GM18873 (cell line): ENCODE measurements at regions not wholly inside any gene's neighbourhood (a gene's known extent, or its start where the extent isn't known, plus 50 kb on each side); places are given as distances from the start of the nearest gene placed in this dataset.

ENCODE experiments used
- ATAC-seq: cut with Tn5 transposase; IDR thresholded peaks from one replicate; pipeline ENCODE4 v1.9.1; 2021; ENCODE audit warnings: mild to moderate bottlenecking, moderate library complexity, moderate number of reproducible peaks; ENCODE audit not compliant: unreplicated experiment, low FRiP score

DNA sequence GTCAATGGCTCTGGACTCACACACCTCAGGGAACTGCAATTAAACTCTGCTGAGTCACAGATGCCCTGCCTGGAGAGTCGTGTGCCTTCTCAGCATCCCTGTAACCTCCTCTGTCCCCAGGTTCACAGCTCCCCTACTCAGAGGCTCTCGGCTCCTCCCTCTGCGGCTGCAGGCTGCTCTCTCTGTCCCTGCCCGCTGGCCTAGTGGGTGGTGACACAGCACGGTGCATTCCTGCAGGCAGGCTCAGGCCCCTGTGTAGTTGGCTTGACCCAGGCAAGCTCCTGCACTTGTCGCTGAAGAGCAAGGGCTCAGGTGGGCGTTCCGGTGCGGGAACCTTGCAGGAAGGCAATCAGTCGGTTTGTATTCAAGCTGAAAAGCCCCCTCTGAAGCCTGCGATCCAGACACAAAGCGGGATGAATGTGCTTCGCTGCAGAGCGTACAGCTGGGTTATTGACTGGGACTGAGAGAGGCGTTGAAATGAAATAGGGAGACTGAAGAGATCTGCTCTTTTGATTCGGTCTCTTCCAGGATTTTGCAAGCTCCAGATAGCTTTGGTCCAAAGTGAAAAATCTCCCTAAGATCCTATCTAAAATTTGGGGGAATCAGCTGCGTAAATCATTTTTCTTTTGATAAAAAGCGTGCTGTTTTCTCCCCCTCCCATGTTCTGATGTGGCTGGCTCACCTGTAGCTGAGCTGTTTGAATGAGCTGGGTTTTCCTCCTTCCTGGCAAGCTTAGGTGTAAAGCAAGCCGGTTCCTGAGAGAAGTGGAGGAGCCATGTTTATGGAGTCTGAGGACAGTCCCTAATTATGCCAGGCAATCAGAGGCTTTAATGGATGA lies 208.7 kb upstream of the PHYHIPL start:
- ATAC-seq: no peak

DNA sequence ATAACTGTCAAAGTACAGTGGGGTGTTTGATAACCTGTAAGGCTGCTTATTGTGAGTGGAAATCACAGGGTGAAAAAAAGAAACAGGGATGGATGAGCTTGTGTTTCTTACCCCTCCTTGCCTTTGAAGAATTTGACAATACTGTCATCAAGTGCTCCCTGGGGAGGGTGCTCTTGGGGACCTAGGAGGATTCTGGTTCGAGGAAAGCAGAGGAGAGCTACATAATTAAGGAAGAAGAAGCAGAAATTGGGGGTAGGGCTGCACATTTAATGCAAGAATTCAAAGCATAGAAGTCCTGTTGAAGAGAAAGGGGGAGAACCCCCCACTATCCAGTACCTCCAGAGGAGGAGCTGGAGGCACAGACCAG lies 208.1 kb upstream of the PHYHIPL start:
- no peak for ATAC-seq

DNA sequence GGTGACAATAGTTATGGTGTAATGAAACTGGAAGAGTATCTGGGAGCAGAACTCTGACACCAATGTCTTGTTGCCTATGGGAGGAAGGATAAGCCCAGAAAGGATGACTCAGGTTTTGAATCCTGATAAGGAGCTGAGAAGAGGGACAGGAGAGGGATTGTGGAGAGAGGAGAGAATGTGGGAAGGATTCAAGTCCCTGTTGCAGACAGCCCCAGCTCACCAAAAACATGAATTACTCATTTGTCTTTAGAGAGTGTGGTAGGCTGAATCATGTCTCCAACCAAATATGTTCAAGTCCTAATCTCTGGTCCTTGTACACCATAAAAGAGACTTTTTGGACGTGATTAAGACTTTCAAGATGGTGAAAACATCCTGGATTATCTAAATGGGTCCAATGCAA lies 206.9 kb upstream of the PHYHIPL start:
- ATAC-seq: no peak

- no peak for ATAC-seq
Observed at GRCh38 chr10:58970160-58970915, 206.1 kb upstream of the PHYHIPL start.

GRCh38 chr10:58971211-58971610 lies 205.2 kb upstream of the PHYHIPL start:
- no peak for ATAC-seq

GRCh38 chr10:58971796-58972491 lies 204.5 kb upstream of the PHYHIPL start:
- ATAC-seq: no peak

DNA sequence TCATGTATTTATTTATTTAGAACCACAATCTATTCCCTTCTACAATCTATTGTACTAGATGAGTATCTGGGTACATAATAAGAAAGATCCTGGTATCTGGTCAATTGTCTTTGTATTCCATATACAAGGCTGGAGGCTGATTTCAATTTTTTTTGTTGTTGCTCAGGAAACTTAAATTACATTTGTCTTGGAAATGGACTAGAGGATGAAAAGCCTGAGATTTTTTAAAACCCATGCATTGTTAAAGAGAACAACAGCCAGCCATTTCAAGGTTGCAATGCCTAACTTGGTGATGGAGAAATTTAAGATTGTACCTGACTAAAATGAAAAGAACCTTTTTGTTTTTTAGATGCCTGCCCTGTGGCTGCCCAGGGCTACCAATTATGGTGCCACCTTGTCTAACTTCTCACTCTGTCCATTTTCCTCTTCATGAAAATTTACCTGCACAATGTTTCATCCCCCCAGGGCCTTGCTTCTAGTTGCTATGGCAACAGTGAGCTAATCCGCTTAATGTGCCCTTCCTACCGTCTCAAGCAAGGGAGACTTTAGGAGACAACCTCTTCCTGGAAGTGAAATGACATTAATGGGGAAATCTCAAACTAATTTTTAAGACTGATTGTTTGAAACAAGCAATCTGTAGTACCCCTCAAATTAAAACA lies 203.7 kb upstream of the PHYHIPL start:
- no peak for ATAC-seq

DNA sequence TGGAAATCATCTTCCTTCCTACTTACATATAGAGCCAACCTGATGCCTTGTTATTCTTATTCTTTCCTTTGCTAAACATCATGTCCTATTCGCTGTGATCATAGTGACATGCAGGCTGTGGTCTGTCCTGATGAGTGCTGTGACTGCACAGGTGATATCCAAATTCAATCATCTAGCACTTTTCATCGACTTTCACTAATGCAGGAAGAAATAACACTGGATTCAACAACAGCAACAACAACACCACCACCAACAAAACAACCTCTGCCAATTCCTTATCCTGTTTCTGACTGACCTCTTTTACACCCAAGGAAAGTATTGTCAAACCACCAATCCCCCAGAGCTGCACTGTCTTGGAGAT lies 203.2 kb upstream of the PHYHIPL start:
- ATAC-seq: no peak

DNA sequence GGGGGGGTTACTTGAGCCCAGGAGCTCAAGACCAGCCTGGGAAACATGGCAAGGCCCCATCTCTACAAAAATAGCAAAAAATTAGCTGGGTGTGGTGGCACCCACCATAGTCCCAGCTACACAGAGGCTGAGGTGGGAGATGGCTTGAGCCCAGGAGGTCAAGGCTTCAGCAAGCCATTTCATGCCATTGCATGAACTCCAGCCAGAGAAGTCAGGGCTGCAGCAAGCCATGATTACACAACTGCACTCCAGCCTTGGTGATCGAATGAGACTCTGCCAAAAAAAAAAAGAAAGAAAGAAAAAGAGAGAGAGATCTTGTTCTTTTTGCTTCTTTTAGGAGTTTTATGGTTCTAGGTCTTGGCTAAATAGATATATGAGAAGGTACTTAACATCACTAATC lies 200.2 kb upstream of the PHYHIPL start:
- no peak for ATAC-seq

DNA sequence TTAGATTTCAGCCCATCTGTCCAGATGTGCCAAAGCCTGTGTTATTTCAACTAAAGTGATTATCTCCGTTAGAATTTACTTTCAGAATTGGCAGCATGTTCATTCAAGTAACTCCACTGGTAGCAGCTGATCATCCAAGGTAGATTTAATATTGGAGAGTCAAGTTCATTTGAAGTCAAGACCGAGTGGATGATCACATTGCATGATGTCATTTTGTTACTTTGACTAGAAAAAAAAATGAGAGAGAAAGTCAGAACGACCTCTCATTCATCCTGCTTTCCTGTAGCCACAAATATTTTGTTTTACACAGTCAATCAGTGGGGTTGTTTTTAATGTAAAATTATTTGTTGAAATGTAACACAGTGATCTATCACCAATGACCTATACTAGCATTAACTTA lies 196.7 kb upstream of the PHYHIPL start:
- no peak for ATAC-seq

DNA sequence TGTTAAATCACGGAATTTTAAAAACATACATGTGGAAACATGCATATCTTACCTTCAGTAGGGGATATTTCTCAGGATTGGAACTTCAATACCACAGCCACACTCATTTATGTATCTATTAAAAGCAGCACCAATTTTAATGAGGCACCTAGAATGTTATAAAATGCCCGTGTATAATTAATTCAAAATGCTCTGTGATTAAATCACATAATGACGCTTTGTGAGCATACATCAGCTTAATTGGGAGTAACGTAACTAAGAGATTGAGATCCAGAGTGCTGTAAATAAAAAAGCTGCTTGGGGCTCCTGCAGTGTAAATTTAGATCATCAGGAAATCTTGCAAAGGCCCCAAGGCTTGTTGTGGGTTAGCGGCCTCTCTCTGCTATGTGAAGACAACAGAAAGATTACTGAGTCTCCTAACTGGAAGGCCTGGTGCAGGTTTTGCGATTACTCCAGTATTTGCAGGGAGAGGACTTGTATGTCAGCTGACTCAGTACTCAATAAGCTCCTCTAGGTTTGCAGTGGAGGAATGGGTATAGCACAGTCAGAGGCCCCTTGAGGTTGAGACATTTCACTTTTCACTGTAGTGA lies 195.5 kb upstream of the PHYHIPL start:
- ATAC-seq: no peak

DNA sequence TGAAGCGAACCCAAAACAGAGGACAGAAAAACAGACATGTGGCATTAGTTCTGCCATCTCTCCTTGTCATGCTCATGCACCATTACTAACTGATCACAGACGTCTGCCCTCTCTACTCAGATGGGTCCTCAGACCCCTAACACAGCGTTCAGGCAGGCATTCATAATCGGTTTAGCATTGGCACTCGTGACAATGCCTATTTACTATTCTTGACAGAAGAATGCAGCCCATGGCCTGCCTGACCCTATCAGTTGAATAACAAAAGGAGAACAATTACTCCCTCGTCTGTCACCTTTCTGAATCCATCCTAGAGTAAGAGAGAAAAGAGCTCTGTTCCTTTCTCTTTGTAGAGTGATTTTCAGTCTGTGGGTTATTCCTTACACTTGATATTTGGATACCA lies 194.6 kb upstream of the PHYHIPL start:
- ATAC-seq: no peak

GRCh38 chr10:58982470-58983239 lies 193.8 kb upstream of the PHYHIPL start:
- no peak for ATAC-seq

- ATAC-seq: no peak
Observed at GRCh38 chr10:58985216-58985615, 191.2 kb upstream of the PHYHIPL start.

DNA sequence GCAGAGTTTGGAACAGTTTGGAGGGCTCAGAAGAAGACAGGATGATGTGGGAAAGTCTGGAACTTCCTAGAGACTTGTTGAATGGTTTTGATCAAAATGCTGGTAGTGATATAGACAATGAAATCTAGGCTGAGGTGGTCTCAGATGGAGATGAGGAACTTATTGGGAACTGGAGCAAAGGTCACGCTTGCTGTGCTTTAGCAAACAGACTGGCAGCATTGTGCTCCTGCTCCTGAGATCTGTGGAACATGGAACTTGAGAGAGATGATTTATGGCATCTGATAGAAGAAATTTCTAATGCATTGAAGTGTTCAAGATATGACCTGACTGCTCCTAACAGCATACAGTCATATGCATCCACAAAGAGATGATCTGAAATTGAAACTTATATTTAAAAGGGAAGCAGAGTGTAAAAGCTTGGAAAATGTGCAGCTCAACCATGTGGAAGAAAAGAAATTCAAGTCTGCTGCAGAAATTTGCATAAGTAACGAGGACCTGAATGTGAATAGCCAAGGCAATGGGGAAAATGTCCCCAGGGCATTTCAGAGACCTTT lies 186.9 kb upstream of the PHYHIPL start:
- no peak for ATAC-seq

GRCh38 chr10:58990693-58991092 lies 185.8 kb upstream of the PHYHIPL start:
- ATAC-seq: no peak

DNA sequence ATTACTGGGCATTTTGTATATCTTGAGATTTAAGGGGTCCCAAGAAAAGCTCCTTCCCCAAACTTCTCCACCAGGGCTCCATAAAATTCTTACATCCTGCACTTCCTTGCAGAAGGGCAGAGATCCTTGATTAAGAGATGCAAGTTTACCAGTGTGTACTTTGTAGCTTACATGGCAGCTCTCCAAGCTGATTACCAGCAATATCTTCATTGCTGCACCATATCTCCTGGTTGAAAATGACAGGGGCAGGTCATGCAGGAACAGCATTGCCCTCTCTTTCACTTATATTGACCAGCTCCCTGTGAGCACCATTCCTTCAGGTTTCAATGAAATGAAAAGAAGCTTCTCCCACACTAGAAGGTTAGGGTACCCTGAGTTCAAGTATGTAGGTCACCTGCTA lies 184.6 kb upstream of the PHYHIPL start:
- no peak for ATAC-seq

DNA sequence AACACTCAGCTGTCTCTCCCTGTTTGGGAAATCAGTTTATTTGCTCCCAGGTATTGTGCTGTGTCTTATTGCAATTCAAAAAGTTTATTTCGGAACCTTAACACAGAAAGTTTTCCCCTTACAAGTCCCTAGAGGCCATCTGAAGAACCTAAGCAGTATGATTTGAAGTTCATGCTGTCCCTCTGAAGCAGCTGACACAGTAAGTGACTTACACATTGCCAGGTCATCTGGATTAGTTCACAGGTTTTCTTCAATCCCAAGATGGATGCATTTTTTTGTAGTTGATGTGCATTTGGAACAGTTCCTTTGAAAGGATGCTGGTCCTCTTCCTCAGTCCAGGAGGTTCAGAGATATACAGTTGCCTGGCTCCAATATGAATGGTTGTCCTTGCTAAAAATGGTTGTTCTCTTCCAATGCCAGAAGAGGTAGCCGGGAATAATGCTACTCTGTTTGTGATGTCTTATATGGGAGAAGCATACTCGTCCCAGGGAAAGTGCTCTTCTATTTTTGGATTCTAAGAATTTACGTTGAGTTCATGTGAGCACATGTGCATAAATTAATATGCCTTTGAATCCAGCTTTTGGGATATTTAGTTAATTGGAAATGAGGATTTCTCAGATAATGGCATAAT lies 183.5 kb upstream of the PHYHIPL start:
- no peak for ATAC-seq
